Adrenal gland (tissue), 5 donors: ENCODE measurements at regions not wholly inside any gene's neighbourhood (a gene's known extent, or its start where the extent isn't known, plus 50 kb on each side); places are given as distances from the start of the nearest gene placed in this dataset.

ENCODE experiments used
- POLR2A ChIP-seq, 2 donors: fragments of 450-650 bp; IDR thresholded peaks; one replicate each; pipeline ENCODE4 v1.6.1; 2017; ENCODE audit warnings: antibody characterized with exemption in 2 of 2, mild to moderate bottlenecking in 2 of 2, moderate library complexity in 1 of 2
- TF ChIP-seq, protein P1 (sequence below), 6 experiments: fragments of 450-650 bp in 4 of 6; fragments of 200-600 bp in 2 of 6; sonication (generic) in 1 of 6; IDR thresholded peaks; 1 replicate in 5 of 6; 2 replicates in 1 of 6; pipeline versions ENCODE4 v1.5.1 to v1.8.0; 2016 to 2021; ENCODE audit warnings: antibody characterized with exemption in 6 of 6, mild to moderate bottlenecking in 2 of 6, moderate library complexity in 1 of 6
- donor health status: DM: no; HTN: no; CAD: no.

DNA sequence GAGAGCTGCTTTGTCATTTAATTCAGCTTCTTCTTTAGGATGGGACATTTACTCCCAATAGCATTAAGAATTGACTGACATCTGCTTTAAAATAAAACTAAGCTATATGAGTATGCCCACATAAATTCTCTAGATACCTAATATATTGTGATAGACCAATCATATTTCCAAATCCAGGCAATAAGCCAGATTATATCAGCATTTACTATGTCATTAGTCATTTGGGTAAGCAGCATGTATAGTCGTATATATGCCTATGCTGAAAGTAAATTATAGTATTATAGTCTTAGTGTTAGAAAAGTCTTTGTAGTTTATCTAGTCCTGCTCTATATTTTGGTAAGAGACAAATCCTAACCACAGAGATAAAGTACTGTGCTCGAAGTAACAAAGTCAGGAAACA lies 958.1 kb downstream of the KCNJ2 start:
- TF ChIP-seq POLR2A (IDR thresholded peaks at IDR 0.05) = no peak
- TF ChIP-seq, protein P1, sequence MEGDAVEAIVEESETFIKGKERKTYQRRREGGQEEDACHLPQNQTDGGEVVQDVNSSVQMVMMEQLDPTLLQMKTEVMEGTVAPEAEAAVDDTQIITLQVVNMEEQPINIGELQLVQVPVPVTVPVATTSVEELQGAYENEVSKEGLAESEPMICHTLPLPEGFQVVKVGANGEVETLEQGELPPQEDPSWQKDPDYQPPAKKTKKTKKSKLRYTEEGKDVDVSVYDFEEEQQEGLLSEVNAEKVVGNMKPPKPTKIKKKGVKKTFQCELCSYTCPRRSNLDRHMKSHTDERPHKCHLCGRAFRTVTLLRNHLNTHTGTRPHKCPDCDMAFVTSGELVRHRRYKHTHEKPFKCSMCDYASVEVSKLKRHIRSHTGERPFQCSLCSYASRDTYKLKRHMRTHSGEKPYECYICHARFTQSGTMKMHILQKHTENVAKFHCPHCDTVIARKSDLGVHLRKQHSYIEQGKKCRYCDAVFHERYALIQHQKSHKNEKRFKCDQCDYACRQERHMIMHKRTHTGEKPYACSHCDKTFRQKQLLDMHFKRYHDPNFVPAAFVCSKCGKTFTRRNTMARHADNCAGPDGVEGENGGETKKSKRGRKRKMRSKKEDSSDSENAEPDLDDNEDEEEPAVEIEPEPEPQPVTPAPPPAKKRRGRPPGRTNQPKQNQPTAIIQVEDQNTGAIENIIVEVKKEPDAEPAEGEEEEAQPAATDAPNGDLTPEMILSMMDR (IDR thresholded peaks at IDR 0.05) = no peak
